ENCODE measurements at regions not wholly inside any gene's neighbourhood (a gene's known extent, or its start where the extent isn't known, plus 50 kb on each side); places are given as distances from the start of the nearest gene placed in this dataset.
"Not testable (repeated sequence)": the region's sequence is repeated elsewhere in the genome, so short reads cannot be mapped to it uniquely, and the experiment has no call there.

DNA sequence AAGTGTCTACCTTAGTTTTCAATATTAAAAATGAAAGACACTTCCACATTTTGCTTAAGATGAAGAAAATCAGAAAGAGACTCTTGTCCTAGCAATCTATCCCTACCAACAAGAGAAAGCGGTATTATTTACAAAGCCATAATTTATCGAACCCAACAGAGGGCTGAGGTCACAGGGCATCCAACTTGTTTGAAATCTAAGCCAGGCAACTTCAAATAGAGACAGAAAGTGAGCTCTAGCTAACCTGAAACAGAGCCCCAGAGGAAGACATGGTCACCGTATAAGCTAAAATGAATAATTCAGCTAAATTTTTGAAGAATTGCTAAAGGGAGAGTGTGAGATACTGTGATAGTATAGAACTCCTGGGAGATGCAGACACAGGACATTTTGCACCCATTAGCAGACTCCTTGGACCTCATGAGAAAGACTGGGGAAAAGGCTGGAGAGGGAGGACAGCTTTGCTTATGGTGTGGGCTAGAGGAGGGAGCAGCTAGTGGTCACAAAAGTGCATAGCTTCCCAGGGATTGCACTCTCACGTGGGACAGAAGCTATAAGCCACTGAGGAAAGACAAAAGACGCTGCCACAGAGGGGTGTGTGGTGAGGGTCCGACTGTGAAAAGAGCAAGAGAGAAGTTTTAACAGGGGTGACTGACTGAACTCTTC, 624.2 kb upstream of the GRIN3A start:
- H3K4me3 ChIP-seq (replicated peaks; ENCODE audit: low read depth, low read length): no peak overlapping the region
- no peak for DNase-seq (ENCODE audit: extremely low read depth, low read depth)
- TF ChIP-seq, protein P1, sequence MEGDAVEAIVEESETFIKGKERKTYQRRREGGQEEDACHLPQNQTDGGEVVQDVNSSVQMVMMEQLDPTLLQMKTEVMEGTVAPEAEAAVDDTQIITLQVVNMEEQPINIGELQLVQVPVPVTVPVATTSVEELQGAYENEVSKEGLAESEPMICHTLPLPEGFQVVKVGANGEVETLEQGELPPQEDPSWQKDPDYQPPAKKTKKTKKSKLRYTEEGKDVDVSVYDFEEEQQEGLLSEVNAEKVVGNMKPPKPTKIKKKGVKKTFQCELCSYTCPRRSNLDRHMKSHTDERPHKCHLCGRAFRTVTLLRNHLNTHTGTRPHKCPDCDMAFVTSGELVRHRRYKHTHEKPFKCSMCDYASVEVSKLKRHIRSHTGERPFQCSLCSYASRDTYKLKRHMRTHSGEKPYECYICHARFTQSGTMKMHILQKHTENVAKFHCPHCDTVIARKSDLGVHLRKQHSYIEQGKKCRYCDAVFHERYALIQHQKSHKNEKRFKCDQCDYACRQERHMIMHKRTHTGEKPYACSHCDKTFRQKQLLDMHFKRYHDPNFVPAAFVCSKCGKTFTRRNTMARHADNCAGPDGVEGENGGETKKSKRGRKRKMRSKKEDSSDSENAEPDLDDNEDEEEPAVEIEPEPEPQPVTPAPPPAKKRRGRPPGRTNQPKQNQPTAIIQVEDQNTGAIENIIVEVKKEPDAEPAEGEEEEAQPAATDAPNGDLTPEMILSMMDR (IDR thresholded peaks at IDR 0.05; ENCODE audit: low read depth, low read length, missing control alignments): no peak

DNA sequence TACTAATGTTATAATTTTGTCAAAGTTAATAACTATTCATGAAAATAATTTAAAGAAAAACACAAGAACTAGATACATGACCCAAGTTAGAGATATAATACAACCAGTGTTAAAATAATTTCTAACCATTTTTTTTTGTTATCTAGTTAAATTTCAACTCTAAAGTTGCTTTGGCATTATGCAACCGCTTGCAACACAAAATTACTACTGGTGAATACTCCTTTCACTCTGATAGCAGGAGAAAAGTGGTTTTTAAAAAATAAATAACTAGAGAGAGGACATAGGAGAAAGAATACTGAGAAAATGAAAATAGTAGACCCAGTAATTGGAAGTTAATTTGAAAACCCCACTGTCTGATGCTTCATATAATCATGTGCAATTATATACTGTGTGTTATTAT, 622.4 kb upstream of the GRIN3A start:
- TF ChIP-seq, protein P1 (IDR thresholded peaks at IDR 0.05; ENCODE audit: low read depth, low read length, missing control alignments): no peak
- DNase-seq (ENCODE audit: extremely low read depth, low read depth): no peak

DNA sequence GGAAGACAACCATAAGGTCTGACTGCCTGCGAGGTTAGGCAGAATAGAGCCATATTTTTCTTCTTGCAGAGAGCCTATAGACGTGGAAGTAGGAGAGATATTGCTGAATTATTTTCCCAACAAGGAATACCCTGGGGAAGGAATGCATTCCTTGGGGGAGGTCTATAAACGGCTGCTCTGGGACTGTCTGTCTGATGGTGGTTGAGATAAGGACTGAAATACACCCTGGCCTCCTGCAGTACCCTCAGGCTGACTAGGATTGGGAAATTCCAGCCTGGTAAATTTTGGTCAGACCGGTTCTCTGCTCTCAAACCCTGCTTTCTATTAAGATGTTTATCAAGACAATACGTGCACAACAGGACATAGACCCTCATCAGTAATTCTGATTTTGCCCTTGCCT, 617.5 kb upstream of the GRIN3A start:
- no peak for DNase-seq (ENCODE audit: extremely low read depth, low read depth)
- TF ChIP-seq, protein P1 (IDR thresholded peaks at IDR 0.05; ENCODE audit: low read depth, low read length, missing control alignments): no peak
- H3K4me3 ChIP-seq (replicated peaks; ENCODE audit: low read depth, low read length): no peak overlapping the region

More for the DNA sequence above, 622.4 kb upstream of the GRIN3A start:
- no peak overlapping the region for H3K4me3 ChIP-seq (replicated peaks; ENCODE audit: low read depth, low read length)

DNA sequence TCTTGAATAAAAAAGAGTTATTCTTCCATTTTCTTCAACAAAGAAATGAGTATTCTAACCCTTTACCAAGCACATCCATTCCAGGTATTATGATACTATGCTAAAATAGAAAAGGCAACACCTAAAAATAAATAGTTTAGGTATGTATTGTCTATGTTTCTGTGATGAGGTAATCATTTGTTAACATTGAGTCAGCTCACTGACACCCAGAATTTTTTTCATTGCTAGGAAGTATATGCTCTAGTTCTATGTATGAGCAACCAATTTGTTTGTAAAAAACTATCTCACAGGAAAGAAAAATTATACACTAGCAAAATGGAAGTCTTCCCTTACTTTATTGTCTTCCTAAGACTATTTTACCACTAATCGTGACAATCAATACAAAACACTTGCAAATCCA, 615.6 kb upstream of the GRIN3A start:
- TF ChIP-seq, protein P1 (IDR thresholded peaks at IDR 0.05; ENCODE audit: low read depth, low read length, missing control alignments): no peak
- no peak for DNase-seq (ENCODE audit: extremely low read depth, low read depth)
- no peak overlapping the region for H3K4me3 ChIP-seq (replicated peaks; ENCODE audit: low read depth, low read length)

DNA sequence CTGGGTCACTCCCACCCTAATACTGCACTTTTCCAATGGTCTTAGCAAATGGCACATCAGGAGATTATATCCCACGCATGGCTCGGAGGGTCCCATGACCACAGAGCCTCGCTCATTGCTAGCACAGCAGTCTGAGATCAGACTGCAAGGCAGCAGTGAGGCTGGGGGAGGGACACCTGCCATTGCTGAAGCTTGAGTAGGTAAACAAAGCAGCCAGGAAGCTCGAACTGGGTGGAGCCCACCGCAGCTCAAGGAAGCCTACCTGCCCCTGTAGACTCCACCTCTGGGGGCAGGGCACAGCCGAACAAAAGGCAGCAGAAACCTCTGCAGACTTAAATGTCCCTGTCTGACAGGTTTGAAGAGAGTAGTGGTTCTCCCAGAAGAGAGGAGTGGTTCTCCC, 599.0 kb upstream of the GRIN3A start:
- not testable (repeated sequence) for H3K4me3 ChIP-seq (replicated peaks; ENCODE audit: low read depth, low read length); DNase-seq (ENCODE audit: extremely low read depth, low read depth)

DNA sequence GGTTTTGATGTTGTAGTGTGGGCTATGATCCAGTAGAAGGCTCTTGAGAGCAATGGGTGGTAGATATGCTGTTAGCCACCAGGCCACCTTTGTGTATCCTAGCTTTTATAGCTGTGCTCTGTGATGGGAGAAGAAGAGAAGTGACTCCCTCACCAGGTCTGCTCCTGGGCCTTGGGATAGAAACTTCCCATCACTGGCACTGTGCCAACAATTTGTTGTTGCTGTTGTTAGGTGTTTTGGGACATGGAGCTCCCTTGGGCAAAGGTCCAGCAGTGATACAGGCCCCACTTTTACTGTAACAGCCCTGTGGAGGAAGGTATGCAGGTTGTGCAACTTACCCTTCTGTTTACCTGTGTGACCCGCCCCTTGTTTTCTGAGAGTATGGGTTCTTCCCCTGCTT, 570.9 kb upstream of the GRIN3A start:
- TF ChIP-seq, protein P1 (IDR thresholded peaks at IDR 0.05; ENCODE audit: low read depth, low read length, missing control alignments): no peak
- no peak for DNase-seq (ENCODE audit: extremely low read depth, low read depth)
- no peak overlapping the region for H3K4me3 ChIP-seq (replicated peaks; ENCODE audit: low read depth, low read length)

DNA sequence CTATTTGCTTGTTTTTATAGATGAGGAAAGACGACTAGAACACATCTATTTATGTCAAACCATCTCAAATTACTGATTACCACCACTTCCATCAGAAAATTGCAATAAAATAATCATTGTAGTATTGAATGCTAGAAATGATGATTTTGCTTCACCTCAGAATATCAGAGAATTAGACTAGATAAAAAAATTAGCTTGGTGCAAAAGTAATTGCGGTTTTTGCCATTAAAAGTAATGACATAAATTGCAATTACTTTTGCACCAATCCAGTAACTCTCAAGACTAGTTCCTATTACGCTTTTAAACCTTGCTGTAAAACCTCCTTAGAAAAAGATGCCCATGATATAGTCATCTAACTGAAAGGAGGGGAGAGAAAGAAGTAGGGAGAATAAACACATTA, 556.7 kb upstream of the GRIN3A start:
- TF ChIP-seq, protein P1 (IDR thresholded peaks at IDR 0.05; ENCODE audit: low read depth, low read length, missing control alignments): no peak
- H3K4me3 ChIP-seq (replicated peaks; ENCODE audit: low read depth, low read length): no peak overlapping the region
- no peak for DNase-seq (ENCODE audit: extremely low read depth, low read depth)

Data from HFF-Myc (cell line).